HG02938 (cell line): ENCODE measurements at regions not wholly inside any gene's neighbourhood (a gene's known extent, or its start where the extent isn't known, plus 50 kb on each side); places are given as distances from the start of the nearest gene placed in this dataset.

Experiments
- ATAC-seq: cut with Tn5 transposase; IDR thresholded peaks from one replicate; pipeline ENCODE4 v1.9.1; 2021; ENCODE audit warnings: mild to moderate bottlenecking, moderate library complexity; ENCODE audit not compliant: unreplicated experiment

DNA sequence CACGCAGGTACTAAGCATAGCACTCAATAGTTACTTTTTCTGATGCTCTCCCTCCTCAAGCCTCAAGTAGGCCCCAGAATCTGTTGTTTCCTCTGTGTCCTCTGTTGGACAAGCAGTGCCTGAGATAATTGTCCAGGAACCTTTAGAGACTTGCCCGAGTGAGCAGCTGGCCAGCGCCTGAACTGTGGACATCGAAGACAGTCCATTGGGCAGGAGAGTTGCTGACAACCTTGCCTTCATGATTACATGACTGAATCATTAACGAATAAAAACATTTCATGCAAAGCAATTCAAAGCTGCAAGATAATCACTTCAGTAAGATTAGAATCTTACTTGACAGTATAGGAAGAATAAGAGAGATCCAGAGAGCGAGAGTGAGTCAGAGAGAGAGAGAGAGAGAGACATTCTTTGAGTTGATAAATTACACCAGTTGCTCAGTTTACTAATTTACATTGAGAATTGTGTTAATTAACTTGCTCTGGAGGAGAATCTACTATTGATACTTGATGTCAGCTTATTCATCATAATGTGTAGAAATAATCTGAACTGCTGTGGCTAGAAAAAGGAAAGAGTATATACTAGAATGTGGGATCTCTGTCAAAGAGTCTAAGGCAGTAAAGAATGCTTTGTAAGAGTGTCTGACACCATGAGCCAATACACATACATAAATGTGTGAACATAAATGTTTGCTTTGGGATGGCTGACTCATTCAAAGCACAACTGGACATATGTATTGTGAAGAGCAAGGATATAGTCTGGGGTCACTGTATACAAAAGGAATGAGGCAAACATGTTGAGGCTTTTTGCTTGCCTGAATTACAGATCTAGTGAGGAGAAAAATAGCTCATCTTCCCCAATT lies 216.0 kb downstream of the ZNF326 start:
- ATAC-seq = no peak

DNA sequence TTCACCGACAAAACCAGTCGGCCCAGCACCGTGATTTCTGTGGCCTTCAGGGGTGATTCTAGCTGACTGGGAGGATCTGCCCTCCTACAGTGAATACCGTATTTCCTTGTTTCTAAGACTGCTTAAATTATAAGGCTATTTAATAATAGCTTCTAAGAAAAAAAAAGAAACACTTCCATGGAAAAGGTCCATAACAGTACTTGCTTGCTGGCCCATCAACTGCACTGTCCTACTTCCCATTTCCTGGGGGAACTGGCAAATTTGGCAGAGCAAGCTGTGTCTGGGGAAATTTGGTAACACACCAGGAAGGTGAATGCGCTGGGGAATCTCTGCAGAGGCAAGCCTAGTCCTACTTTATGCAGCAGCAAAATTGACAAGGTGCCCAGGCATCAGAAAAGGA lies 214.0 kb downstream of the ZNF326 start:
- ATAC-seq = no peak

- ATAC-seq = no peak
These were observed 211.3 kb downstream of the ZNF326 start for GRCh38 chr1:90206260-90206659.

- ATAC-seq = no peak
These were observed 209.9 kb downstream of the ZNF326 start for GRCh38 chr1:90204780-90205179.

- no peak for ATAC-seq
These were observed 209.2 kb downstream of the ZNF326 start for GRCh38 chr1:90204023-90204590.

DNA sequence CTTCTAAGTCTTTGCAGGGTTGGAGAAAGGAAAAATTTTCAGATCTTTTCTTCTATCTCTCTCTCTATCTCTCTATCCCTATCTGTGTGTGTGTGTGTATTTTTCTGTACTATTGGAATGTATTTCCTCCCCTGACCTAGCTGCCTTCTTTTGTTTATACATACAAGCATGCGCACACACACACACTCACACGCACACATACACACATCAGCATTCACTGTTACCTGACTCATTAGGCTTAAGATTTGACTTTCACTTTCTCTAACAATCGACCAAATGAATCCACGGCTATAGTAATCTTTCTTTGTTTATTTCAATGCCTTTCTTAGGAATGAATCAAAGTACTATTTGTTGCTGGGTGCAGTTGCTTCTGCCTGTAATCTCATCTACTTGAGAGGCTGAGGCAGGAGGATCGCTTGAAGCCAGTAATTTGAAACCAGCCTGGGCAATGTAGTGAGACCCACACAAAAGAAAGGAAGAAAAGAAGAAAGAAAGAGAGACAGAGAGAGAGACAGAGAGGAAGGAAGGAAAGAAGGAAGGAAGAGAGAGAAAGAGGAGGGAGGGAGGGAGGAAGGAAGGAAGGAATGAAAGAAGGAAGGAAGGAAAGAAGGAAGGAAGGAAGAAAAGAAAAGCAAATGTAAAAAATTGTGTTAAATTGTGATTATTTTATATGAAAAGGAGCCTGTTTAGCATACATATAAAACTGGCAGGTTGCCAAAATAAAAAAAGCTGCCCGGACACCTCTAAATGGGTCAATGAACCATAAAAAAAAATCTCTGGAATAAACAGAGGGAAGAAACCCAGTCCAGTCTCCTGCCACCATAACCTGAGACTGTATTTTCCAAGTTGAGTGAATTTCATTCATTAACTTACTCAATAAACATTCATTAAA lies 206.8 kb downstream of the ZNF326 start:
- ATAC-seq = no peak

- ATAC-seq = no peak
These were observed 205.8 kb downstream of the ZNF326 start for GRCh38 chr1:90200646-90201205.

GRCh38 chr1:90198616-90199332 lies 203.9 kb downstream of the ZNF326 start:
- no peak for ATAC-seq

GRCh38 chr1:90193116-90193515 lies 198.2 kb downstream of the ZNF326 start:
- ATAC-seq = no peak

DNA sequence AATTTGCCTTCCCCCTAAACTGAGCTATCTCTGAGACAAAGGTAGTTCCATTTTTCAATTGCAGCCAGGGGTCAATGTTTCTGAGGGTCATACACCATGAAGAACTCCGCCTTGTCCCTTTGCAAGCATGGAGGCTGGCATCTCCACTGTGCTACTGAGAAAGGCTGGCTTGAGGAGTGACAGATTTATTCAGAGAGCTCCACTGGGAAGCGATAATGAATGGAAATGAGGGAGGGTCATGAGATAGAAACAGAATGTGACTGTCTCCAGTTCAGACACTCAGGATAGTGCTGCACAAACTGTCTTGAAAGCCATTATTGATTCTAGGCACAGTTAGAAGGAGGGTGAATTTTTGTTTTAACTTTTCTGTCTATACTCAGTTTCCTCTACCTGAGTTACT lies 197.5 kb downstream of the ZNF326 start:
- ATAC-seq = no peak

DNA sequence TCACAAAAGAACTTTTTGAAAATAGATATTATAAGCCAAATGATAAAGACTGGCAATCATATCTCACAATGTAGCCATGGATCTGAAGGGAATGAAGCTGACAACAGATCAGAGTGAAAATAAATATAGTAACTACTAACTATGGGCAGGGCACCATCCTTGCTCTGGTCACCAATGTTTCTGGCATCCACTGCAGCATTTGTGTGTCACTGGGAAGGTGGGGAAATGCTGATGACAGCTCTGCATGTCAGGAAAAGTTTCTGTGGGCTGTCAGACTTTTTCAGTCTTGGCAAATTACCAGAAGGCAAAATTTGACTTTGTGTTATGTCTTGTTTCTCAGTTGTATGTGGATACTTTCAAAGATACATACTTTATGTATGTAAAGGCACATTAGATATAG lies 195.6 kb downstream of the ZNF326 start:
- ATAC-seq = no peak

GRCh38 chr1:90189889-90190288 lies 195.0 kb downstream of the ZNF326 start:
- no peak for ATAC-seq

DNA sequence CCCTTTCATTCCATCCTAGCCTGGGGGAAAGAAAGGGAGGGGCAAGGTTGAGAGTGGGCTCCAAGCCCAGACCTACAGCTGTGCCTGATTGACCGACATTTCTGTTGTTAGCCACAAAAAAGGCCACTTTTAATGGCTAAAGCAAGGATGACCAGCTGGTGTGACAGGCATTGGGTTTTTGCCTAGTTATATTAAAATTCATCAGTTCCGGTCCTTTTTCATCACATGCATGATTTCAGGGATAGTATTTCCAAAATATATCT lies 192.3 kb downstream of the ZNF326 start:
- ATAC-seq = no peak

DNA sequence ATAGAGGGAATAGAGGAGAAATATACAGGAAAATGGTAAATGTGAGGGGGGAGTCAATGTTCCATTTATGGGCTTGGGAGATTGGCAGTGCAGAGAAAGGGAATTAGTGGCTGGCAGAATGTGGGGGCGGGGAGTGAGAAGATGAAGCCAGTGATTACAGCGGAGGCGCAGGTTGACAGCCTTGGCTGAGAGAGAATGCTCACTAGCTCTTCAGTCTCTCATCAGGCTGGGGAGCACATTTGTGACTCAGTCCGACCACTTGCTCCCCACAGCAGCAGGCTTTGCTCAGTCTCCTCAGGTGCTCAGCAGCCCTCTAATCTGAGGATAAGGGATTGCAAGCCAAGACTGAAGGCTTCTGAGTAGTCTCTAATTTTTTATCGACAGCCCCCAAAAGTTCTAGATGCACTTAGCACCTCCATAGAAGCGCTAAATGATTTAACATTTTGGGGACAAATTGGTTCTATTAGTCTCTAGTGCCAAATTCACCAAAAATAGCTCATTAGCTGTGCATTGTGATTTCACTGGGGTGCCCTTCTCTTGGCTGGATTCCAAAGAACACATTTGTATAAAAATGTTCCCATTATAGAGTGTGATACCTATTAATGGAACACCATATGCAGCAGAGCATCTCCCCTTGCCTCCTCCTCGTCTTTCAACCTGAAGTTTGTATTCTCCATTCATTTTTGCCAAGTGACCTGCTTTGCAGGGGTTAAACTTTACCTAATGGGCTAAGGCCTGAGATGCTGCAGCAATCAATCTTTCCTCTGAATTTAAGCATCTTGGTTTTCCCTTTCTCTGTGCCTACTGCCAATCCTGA lies 191.8 kb downstream of the ZNF326 start:
- no peak for ATAC-seq

DNA sequence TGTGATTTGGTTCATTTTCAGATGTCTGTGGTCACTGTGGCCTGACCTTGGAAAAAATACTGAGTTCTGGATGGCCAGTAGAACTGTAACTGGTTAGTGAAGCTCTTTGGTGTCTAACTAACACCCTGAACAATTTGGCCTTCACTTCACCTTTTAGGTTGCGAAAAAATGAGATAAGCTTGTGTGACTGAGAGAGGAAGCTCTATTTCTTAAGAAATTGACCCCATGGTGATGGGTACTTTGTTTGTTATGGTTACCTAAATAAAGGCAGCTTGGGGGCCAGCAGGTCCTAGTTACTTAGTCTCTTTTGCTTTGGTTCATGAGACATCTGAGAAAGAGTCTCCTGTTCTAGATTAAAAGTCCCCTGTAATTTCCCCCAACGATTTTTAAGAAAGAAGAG lies 181.6 kb downstream of the ZNF326 start:
- ATAC-seq = no peak

- no peak for ATAC-seq
These were observed 180.7 kb downstream of the ZNF326 start for GRCh38 chr1:90175490-90176167.

DNA sequence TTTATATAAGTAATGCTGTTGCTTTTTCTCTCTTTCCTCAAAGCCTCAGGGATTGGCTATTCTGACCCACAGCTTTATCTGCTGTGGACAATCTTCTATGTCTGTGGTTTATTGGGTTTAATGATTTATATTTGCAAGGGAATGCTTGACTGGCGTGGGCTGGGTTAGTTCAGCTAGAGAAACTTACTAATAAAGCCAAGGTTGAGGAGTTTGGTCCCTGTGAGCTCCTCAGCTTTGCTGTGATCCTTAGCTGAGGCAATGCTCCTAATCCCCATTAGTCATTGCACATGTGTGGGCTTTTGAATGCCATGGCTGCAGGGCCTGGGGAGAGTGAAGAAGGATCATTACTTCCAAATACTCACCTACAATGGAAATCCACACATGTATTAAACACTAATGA lies 179.3 kb downstream of the ZNF326 start:
- ATAC-seq = no peak

DNA sequence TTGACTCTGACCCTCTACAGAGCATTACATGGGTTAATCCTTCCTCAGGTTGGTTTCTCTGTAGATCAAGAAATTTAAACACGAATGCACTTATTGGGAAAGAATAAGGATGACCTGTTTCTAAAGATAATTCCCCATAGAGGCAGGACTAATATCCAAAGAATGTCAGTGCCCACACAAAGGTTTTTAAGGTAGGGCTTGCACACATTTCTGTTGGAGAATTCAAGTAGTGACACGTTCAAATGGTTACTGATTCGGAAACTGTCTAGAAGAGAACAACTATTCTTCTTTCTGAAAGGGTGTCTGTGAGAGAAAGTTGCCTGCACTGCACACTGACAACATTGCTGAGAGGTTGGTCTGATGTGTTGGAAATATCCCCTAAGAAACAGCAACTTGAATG lies 167.3 kb downstream of the ZNF326 start:
- ATAC-seq = no peak

GRCh38 chr1:90161625-90162024 lies 166.7 kb downstream of the ZNF326 start:
- no peak for ATAC-seq
